GM18870 (cell line): ENCODE measurements at regions not wholly inside any gene's neighbourhood (a gene's known extent, or its start where the extent isn't known, plus 50 kb on each side); places are given as distances from the start of the nearest gene placed in this dataset.
"Not testable (repeated sequence)": the region's sequence is repeated elsewhere in the genome, so short reads cannot be mapped to it uniquely, and the experiment has no call there.

Experiments
- ATAC-seq: cut with Tn5 transposase; IDR thresholded peaks from one replicate; pipeline ENCODE4 v1.9.1; 2021; ENCODE audit warnings: moderate library complexity; ENCODE audit not compliant: unreplicated experiment

- ATAC-seq = no peak
Measured at GRCh38 chr13:106102786-106103185, 432.7 kb downstream of the EFNB2 start.

DNA sequence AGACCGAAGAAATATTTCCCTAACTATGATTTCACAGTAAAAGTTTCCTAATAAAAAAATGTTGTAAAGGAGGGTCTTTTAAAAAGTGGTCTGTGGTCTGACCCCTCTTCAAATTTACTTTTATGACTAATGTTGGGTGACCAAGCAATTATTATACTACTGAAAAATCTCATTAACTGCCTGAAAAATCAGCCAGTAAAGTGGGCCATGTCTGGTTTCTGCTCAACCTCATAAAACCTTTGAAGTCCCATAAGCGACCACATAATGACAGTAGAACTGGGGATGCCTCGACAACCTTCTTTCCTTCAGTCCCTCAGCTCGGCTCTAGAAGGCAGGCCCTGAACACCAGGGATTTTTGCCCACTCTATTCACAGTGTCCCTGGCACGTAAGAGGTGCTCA, 434.3 kb downstream of the EFNB2 start:
- ATAC-seq = no peak

DNA sequence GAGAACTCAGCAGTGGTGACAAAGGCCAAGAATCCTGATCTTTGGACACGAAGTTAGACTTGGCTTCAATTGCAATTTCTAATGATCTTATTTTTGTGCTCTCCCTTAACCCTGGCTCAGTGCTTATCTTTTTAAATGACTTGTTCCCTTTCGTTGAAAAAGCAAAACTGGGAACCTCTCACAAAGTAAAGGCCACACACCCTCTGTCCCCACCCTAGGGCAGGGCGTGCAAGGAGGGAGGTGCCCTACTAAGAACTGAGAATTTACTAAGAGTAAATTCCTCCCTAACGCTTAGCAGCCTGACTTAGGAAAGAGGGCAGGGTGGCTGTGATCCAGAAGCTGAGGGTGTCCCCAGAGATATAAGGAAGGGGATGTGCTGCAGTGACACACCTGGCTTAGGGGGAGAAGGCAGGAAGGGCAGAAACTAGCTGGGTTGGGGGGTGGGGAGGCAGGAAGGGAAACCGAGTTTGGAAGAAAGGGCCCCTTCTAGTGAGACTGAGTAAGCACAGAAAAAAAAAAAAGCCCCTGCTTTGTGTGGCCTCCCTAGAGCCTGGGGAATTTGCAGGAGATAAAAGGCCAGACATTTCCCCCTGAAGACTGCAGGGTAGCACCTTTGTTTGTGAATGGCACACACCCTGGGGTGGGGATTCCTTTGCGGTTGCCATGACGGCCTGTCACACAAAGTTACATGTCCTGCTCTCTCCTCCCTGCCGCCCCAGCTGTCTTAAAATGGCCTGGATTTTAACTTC, 435.1 kb downstream of the EFNB2 start:
- no peak for ATAC-seq

DNA sequence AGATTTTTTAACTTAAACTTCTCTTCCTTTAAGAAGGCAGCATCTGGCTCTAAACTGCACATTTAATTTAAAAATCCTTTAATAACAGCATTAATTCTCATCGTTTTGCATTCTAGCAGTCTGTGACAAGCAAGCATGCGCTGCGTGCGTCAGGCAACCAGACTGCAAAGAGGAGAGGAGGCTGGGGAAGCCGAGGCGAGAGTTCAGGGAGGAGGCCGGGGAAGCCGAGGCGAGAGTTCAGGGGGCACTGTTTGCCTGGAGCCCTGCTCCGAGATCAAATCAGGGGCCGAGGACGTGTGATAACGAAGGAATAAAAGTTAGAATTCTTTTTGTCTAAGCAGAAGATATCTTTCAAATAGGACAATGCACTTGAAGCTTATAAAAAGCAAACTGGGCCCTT, 435.7 kb downstream of the EFNB2 start:
- no peak for ATAC-seq

- ATAC-seq = no peak
Measured at GRCh38 chr13:106098778-106099177, 436.7 kb downstream of the EFNB2 start.

DNA sequence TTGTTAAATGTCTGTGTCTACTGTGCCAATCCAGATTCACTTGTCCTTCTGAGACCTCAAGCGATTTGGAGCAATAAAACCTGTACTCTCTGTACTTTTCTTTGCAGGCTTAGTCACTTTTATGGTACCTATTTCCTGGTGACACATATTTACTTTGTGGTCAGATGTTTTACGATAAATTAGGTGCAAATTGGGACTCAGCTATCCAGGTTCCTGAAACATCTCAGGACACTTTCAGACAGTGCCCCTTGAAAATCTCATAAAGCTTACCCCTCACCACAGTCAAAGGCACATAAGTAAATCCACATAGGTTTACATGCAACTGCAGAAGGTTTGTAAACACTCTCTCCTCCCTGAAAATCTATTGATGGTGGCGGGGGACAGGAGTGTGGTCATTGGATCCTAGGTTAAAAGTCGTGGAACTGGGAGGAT, 438.8 kb downstream of the EFNB2 start:
- no peak for ATAC-seq

DNA sequence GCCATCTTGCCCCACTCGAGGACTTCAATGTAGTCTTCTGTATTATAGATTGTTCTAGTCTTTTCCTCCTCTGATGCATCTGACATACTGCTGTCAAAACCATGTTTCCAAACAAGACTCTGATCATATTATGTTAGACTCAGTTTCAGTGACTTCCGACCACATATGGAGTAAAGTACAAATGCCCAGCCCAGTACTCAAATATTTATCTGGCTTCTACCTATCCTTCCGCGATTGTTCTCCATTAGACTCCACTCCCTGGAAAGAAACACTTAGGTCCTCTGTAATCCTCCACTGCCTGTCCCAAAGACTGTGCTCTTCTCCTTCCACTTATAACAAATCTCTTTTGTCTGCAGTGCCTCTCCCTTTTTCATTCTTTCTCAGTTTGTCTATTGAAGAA, 439.5 kb downstream of the EFNB2 start:
- ATAC-seq = no peak

DNA sequence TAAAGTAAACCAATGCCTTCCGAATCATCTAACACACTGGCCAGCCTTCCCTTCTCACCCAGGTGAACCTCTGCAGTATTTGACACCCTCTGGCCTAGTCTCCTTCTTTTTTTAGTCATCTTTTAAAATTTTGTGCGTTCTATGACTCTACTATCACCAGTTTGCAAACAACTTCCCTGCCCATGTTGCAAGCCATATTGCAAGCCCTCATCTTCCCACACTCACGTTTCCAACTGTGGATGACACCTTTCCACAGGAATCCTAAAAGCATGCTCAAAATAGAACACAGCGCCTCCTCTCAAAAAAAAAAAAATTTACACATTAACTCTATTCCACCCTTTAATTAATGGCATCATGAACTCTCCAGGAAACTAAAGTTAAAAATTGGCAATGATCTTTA, 440.1 kb downstream of the EFNB2 start:
- no peak for ATAC-seq

- ATAC-seq = no peak
Measured at GRCh38 chr13:106090001-106090400, 445.5 kb downstream of the EFNB2 start.

- ATAC-seq = no peak
Measured at GRCh38 chr13:106089261-106089980, 446.0 kb downstream of the EFNB2 start.

DNA sequence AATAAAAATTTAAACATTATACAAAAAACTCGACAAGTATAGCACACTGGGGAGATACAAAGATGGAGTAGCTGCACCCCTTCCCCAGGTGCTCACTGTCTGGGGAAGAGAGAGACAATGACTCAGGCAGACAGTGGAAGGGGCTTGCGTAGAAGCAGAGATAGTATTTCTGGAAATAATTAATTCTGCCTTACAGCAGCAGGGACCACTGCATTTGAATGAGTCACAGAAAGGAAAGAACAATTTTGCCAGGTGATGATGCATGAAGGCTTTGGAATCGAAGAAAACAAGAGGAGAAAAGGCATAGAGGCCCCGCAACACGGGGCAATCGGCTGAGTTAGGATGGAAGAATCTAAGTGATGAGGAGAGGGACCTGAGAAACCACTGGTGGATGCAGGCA, 447.4 kb downstream of the EFNB2 start:
- no peak for ATAC-seq

DNA sequence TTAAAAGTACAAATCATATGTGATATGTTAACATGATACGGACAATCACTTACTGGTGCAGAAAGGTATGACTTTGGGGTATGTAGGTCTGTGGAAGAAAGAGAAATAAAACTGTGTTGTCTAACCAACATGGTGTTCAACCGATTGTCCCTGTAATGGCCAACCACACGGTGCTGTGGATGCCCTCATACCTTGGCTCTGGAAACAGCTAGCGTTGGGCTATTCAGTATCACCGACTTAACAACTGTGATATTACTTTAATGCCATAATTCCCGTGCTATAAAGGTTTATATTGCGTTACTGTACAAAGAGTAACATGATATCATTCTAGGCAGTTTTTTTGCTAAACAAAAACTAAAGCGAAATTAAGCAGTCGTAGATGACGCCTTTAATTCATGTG, 448.3 kb downstream of the EFNB2 start:
- no peak for ATAC-seq

- no peak for ATAC-seq
Measured at GRCh38 chr13:106083620-106084350, 451.7 kb downstream of the EFNB2 start.

DNA sequence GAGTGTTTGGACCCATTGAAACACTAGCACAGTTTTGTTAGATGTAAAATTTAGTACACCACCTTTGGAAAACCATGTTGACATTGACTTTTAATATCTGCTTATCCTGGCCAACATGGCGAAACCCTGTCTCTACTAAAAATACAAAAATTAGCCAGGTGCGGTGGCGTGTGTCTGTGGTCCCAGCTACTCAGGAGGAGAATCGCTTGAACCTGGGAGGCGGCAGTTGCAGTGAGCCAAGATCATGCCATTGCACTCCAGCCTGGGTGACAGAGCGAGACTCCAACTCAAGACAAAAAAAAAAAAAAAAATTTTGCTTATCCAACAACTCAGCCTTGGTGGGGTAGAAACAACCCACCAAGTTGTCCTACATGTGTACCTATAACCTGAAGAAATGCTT, 454.2 kb downstream of the EFNB2 start:
- ATAC-seq = not testable (repeated sequence)

DNA sequence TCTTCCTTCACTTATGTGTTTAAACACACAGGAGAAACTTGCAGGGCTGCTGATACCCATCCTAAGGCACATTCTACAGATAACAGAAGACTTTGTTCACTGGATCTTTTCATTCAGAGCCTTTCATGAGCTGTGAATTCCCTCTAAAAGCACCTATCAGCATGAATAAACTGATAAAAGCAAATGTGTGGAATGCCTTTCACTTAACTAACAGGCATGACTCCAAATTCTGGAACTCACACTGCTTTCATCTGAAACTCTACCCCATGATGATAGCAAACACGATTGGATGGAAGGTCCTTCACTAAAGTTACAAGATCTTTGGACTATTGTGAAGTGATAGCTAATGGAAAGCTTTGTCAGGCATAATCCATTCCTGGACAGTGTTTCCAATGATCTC, 457.3 kb downstream of the EFNB2 start:
- ATAC-seq = no peak

DNA sequence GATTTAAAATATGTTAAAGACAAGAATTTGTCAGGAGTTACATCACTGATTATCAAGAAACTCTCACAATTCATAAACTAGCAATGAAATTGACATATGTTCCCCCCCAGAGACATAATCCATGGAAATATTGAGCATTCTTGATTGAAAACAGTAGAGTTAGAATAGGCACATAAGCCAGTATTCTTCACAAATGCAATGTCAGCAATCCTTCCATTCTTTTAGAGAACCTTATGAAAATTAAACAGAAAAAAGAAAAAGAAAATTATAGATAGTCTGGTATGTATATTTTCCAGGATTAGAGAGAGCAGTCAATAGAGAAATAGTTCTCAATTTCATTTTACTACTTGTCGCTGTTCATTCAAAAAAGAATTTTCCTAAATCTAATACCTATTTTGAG, 458.4 kb downstream of the EFNB2 start:
- no peak for ATAC-seq

DNA sequence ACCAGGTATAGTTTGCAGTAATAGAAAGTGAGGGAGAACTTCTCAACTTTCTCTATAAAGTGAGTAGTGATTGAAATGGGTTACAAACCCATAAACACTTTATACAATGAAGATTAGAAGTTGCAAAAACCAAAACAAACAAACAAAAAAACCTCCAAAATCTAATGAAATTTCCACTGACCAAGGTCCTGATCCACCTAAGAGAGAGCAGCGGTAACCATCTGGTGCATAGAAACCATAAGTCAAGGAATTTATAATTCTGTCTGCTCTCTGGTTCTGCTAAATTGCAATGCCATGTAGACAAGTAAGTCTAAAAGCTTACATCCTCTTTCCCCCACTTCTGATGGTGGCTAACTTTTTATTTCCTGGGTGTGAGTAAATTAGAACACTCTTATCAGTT, 463.4 kb downstream of the EFNB2 start:
- no peak for ATAC-seq

- no peak for ATAC-seq
Measured at GRCh38 chr13:106063591-106064313, 471.7 kb downstream of the EFNB2 start.

DNA sequence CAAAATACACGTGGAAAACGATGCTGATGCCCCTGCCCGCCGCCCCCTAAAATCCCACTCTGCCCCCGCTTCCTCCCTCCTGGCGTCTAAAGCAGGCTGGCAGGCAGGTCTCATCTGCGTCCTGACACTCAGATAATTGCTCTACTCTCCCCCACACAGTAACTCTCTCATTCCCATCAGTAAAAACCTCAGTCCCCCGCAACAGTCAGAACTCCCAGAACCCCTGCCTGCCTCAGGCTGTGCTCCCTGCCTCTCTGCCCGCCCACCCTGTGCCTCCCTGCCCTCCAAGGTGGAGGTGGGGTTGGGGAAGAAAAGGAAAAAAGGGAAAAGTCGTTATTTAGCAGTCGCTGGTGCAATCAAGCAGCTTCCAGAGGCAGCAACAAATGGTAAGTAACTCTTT, 473.7 kb downstream of the EFNB2 start:
- ATAC-seq = no peak

DNA sequence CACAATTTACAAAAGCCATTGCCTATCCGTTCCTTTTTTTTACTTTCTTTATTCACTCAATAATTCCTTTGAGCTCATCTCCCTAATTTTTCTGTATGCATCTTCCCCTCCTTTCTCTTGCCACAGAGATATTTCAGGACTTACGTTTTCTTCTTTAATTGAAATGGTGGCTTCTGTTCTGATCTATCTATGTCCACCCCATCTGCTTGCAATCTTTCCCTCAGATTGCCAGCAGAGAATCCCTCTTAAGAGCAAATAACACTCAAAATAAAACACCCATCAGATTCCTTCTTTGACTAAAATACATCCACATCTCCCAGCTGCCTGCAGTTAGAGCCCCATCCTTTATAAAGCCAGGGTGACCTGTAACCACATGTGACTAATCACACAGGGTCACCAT, 478.6 kb downstream of the EFNB2 start:
- no peak for ATAC-seq

DNA sequence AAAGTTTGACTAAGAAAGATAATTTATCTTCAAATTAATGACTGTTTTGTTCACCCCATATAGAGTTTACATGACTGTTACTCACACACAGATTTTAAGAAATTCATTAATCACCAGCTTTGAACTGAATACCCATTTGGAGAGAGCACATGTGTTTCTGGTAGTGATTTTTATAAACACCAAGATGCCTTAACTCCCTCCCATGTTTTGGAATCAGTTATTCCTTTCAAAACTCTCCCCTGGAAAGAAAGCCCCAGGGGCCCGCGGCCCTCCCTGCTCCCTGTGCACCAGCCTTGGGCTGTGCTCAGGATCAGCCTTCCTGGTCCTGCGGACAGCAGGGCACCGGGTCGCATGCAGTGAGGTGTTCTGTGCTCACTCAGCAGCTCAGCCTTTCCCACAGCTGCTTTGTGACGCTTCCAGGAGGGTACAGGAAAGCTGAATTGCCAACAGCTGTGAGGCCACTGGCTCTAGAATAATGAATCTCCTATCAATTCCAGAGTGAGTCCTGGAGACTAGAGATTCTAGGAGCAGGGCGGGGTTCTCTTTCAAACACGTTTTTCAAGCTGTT, 483.2 kb downstream of the EFNB2 start:
- no peak for ATAC-seq
